Muscle of arm (tissue), 1 donor: ENCODE measurements at regions not wholly inside any gene's neighbourhood (a gene's known extent, or its start where the extent isn't known, plus 50 kb on each side); places are given as distances from the start of the nearest gene placed in this dataset.

Experiments
- DNase-seq: peaks from one replicate; pipeline ENCODE4 v3.0.0-alpha.2; 2013

DNA sequence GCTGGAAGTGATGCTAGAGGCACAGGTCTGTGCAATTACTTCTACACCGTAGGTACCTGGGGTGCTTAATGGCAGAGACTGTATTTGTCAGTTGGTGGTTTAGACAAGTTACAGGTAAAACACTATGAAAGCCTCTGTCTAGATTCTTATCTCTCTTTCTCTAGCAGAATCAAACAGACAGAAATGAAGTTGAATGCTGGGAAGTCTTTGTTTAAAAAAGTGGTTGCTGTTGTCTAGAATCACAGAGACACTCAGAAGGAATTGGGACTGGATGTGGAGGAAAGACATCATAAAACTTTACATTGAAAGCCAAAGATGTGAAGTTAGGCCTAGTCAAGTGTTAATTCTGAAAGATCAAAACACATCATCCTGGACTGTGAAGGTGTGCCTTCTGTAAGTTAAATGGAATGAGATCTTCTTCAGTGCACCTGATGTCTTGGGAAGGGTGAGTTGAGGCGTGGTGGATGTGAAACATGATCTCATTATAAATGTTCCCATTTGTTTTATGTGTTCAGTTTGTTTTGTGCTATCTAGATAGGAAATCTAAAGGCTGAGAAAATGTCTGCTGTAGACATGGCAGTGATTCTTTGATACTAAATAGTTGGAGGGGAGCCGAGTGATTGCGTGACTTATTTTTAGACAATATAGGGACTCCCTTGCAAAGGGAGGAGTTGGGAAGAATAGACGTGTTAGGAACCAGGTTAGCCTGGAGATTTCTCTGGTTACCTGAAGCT is 290.2 kb downstream of the SOX4 start:
- no peak for DNase-seq

GRCh38 chr6:21885111-21885510 is 291.6 kb downstream of the SOX4 start:
- no peak for DNase-seq

GRCh38 chr6:21885532-21886114 is 292.1 kb downstream of the SOX4 start:
- peak; percentile 64 for DNase-seq

- no peak for DNase-seq
Observed at GRCh38 chr6:21886542-21887151, 293.1 kb downstream of the SOX4 start.

DNA sequence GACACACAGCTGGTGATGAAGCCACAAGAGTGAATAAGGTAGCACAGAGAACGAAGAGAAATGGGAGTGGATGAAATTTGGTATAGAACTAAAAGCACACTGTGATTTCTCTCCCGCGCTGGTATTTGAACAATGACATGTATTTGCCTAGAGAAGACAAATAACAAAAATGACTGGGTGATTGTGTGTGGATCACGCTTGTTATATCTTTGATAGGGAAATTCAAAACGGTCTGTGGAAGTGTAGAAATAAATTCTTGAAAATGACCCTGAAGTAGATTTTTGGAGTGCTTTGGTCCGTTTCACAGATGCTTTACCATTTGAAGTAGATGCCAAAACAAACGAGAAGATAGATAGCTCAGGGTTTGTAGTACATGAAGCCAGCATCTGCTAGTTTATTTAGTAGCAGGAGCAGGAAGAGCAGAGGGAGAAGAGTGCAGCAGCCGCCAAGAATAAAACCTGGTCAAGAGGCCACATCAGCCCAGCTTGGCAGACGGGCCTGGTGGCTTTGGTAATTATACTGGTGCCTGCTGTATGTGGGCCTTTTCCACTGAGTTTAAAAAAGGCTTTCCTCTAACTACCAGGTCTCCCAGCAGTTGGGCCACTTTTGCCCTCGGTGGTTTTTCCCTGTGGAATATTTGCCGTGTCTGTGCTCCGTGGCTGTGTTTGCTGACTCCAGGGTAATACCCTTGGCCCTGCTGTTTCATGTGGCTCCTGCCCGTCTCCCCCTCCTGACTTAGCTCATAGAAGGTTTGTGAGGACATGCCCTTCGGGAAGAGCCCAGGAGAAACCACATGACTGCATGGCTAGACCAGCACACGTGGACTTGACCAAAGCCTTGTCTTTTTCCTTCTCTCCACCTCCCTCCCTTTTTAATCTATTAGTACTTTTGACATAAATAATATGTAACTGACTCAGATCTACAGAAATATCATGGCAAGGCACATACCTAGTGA is 294.0 kb downstream of the SOX4 start:
- peak; percentile 52 for DNase-seq

DNA sequence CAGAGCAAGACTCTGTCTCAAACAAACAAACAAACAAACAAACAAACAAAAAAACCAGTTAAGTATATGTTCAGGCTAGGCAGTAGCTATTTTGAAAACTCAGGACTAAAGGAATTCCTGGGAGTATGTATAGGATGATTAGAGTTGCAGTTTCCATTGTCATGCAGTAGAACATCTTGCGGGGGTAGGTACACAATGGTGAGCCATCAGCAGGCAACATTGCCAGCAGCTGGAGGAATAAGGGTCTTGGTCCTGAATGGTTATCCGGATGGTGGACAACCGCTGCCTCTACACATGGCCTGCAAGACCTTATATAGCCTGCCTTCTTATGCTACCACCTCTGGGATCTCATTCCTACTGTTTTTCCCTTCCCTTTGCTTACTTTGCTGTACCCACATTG is 297.5 kb downstream of the SOX4 start:
- no peak for DNase-seq

DNA sequence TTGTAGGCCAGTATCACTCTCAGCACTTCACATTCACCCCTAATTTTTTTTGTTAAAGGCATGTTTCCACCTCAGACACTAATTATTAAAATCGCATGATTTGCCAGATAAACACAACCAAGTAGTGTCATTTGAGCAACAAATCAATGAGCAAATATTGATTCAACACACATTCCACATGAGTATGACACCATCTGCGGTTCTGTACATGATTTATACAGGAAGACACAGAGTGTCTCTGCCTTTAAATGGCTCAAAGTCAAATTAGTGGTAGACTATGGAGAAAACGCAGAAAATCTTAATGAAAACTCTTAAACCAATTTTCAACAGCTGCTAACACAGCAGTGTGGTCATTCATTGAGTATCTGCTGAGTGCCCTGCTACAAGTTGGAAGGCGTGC is 300.2 kb downstream of the SOX4 start:
- DNase-seq = no peak

- DNase-seq = no peak
Observed at GRCh38 chr6:21895555-21895954, 302.0 kb downstream of the SOX4 start.

GRCh38 chr6:21898107-21898796 is 304.7 kb downstream of the SOX4 start:
- no peak for DNase-seq

- DNase-seq = no peak
Observed at GRCh38 chr6:21899708-21900107, 306.2 kb downstream of the SOX4 start.

- DNase-seq = no peak
Observed at GRCh38 chr6:21900730-21901129, 307.2 kb downstream of the SOX4 start.

DNA sequence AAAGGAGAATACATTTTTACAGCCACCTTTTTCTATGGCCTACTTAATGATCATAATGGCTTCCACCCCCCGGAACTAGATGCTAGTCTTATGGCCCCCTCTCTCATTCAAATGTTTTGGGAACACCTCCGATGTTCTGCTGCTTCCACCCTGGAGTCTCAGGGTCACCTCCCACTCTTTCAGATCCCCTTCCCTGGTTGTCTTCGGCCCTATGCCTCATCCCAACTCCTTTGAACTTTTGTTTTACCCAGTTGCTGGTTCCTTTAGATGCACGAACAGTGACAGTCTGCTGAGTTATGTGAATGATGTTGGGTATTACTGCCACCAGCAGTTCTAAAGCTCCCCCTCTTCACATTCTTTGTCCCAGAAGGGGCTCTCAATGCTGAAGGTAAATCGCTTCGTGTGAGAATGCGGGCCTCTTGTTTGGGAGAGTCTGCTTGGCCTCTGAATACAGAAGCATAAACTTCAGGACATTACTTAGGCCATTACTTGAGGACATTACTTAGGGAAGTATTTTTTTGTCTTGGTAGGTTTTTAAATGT is 309.1 kb downstream of the SOX4 start:
- DNase-seq = no peak

DNA sequence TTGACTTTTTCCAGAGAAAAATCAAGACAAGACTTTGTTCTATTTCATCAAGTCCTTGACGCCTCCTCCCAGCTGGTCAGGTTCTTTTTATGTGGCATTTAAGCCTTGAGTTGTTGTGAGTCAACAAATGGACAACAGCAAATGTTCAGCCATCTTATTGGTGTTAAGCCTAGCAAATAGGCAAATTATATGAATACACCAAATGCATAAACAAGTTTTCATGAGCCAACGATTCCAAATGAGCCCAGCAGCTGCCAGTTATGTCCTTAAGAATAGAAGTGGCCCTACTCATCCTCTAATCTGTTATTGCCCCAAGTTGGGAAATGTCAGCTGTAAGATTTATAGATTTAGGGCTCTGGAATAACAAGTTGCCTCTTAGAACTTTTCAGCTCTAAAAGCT is 312.0 kb downstream of the SOX4 start:
- no peak for DNase-seq

GRCh38 chr6:21906826-21907225 is 313.3 kb downstream of the SOX4 start:
- no peak for DNase-seq

DNA sequence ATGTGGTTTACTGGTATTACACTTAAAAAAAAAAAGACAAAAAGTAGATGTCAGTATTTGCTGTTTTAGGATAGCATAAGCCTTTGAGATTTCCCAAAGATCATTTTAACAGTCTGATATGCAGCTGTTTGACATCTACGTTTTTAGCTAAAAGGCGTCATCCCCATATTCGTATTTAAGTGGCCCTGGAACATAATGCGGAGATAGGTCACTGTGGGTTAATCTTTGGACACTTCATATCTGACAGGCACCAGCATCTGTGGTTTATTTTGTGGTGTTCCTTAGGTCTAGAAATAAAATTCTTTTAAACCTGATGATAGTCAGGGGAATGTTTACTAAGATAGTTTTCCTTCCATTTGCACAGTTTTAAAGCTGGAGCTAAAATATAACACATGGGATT is 313.7 kb downstream of the SOX4 start:
- DNase-seq = no peak

DNA sequence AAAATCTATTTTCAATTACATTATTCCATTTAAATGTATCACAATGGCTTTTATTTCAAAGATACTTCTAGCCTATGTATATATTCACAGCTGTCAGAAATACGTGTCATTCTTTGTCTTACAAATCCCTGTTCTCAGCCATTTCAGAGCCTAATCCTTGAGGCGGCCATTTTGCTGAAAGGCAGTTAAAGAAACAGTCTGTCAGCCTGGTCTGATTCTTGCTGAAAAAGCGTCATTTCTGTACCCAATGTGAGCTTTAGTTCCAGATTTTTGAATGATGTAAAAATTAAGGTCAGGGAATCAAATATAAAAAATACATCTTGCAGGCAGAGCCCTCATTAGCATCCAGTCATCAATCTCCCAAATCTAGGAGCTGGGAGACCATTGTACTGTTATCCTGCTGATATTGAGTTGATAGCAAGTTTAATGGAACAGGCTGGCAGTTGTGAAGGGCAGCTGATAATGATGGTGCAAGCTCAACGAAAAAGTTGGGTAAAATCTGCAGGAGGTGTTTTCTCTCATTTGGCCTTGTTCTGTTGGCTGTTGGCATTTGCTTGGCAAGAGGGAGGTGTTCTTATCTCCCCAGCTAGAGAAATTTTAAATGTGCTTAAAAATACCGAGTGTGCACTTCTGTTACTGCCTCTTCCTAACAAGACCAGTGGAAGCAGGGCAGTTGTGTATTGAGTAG is 314.8 kb downstream of the SOX4 start:
- DNase-seq = no peak

GRCh38 chr6:21909321-21909720 is 315.8 kb downstream of the SOX4 start:
- no peak for DNase-seq

DNA sequence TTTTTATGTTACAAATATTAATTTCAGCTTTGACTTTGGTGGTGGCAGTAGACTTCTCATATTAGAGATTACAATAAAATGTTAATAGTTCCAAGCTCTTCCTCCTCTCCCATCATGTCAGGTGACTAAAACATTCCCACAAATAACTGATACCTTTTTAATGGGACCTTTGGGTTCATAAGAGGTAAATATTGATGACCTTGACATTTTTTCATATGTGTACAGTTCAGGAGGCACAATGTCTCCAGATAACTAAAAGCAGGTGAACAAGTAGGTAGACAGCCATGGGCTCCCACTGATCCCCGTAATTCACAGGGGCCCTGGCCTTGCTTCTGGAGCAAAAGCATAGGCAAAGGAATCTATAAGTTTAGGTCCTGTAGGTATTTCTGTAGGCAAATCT is 317.7 kb downstream of the SOX4 start:
- no peak for DNase-seq

GRCh38 chr6:21912151-21912832 is 318.7 kb downstream of the SOX4 start:
- DNase-seq = no peak
